ENCODE measurements at regions not wholly inside any gene's neighbourhood (a gene's known extent, or its start where the extent isn't known, plus 50 kb on each side); places are given as distances from the start of the nearest gene placed in this dataset.
"Not testable (repeated sequence)": the region's sequence is repeated elsewhere in the genome, so short reads cannot be mapped to it uniquely, and the experiment has no call there.

DNA sequence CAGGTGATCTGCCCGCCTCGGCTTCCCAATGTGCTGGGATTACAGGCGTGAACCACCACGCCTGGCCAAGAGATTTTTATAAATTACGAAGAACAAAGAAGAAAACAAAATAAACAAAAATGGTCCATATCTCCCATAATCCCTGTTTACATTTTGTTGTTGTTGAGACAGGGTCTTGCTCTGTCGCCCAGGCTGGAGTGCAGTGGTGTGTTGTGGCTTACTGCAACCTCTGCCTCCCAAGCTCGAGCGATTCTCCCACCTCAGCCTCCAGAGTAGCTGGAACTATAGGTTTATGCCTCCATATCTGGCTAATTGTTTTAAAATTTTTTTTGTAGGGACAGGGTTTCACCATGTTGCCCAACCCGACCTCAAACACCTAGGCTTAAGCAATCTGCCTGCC is 156.1 kb downstream of the ZNF664 start:
- DNase-seq (ENCODE audit: low read depth in 2 of 3, low spot score in 2 of 3): no peak

DNA sequence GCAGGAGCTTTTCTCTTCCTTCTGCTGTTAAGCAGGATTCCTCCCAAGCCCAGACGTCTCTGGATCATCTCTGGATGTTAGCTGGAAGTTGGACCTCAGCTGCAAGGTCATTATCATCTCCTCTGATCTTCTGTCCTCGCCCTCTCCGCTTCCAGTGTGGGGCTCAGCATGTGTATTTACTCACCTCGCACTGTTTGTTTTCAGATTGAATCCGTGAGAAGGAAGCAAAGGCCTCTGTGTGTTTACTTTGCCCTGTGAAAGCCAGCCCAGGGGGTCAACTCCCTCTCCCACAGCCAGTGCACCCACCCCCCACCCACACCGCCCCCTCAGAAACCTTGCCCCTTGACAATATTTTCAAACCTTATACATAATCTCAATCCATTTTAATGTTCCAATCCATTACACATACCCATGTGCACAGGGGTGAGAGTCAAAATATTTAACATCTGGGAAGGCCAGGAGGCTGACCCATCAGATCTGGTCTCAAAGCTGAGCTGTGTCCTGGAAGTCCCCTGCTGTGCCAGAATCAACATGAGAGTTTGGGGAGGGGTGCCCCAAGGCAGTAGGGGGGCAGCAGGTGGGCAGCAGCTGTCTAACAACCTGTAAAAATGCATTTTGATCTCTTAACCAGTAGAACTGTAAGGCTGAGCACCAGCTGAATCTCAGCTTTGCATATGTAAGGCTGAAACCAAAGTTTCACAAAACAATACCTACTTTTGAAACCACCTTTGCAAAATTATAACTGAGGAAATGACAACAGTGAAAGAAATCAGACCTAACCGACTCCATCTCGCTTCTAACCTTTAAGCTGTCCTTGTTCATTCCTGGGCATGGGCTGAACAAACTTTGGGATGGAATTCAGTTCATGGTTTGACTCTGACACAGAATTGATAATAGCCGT is 157.9 kb downstream of the ZNF664 start:
- no peak for DNase-seq (ENCODE audit: low read depth in 2 of 3, low spot score in 2 of 3)

DNA sequence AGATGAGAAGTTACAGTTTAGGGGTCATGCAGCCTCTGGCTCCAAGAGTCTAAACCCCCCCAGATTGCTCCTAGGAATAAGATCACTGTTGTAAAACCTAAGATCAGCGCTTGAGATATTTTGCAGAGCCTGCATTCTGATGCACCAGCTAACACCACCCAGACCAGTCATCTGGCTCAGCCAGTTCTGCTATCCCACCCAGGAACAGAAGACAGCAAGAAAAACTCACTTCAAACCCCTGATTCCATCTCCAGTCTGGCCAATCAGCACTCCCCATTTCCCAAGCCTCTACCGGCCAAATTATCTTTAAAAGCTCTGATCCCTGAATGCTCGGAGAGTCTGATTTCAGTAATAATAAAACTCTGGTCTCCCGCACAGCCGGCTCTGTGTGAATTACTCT is 158.6 kb downstream of the ZNF664 start:
- DNase-seq (ENCODE audit: low read depth in 2 of 3, low spot score in 2 of 3): no peak

GRCh38 chr12:124132530-124132929 is 159.5 kb downstream of the ZNF664 start:
- DNase-seq (ENCODE audit: low read depth in 2 of 3, low spot score in 2 of 3): no peak

DNA sequence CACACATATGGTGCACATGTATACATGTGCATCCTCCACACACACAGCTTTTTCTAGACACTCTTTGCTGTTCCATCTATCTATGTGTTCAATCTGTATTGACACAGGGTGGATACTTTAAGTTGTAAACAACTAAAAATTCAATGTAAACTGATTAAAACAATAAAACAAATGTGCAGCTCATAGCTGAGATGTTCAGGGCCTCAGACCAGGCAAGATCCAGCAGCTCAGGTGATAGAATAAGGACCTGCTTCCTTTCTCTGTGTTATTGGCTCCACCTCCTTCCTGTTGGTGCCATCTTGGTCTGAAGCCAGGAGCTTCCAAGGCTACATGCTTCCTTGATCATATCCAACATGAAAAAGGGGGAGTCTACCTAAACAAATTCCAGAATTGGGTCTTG is 158.1 kb upstream of the RFLNA start:
- no peak for DNase-seq (ENCODE audit: low read depth in 2 of 3, low spot score in 2 of 3)

DNA sequence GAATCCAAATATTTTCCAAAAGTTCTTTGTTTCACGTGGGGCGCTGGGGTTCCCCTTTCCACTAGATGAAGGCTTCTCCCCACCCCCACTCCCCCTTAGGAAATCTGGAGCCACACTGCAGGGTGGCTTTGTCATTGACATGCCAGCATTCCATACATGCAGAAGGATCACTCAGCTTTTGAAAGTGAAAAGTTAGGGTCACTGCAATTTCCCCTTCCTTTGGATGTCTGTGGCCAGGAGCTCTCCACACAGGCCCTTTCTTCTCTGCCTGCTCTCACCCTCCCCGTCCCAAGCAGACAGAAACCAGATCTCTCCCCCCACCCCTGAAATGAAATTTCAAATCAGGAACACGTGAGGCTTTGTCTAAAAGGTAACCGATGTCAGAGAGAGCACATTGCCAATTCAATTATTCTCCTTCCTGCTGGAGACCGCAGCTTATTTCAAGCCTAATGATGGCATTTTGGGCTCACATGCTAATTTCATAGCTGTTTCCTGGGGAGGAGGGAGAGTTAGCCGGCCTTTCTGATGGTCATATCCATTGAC is 153.9 kb upstream of the RFLNA start:
- DNase-seq (ENCODE audit: low read depth in 2 of 3, low spot score in 2 of 3): no peak

GRCh38 chr12:124141611-124142010 is 153.3 kb upstream of the RFLNA start:
- not testable (repeated sequence) for DNase-seq (ENCODE audit: low read depth in 2 of 3, low spot score in 2 of 3)

GRCh38 chr12:124142395-124143035 is 152.4 kb upstream of the RFLNA start:
- no peak for DNase-seq (ENCODE audit: low read depth in 2 of 3, low spot score in 2 of 3)

DNA sequence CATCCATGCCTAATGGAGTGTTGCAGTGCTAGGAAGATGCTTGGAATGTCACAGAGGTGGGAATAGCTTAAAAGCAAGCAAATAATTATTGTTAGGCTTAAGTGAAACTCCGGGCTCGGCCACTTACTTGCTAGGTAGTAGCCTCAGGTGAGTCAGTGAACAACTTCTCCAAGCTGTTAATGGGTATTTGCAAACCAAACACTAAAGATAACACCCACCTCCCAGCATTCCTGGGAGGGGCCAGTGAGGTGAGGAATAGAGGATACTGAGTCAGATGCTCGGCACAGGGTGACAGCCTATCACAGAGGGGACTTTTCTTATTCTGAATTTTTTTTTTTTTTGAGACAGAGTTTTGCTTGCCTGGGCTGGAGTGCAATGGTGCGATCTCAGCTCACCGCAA is 151.2 kb upstream of the RFLNA start:
- DNase-seq (ENCODE audit: low read depth in 2 of 3, low spot score in 2 of 3): no peak

- DNase-seq (ENCODE audit: low read depth in 2 of 3, low spot score in 2 of 3): no peak
These were observed 150.2 kb upstream of the RFLNA start for GRCh38 chr12:124144531-124145194.

DNA sequence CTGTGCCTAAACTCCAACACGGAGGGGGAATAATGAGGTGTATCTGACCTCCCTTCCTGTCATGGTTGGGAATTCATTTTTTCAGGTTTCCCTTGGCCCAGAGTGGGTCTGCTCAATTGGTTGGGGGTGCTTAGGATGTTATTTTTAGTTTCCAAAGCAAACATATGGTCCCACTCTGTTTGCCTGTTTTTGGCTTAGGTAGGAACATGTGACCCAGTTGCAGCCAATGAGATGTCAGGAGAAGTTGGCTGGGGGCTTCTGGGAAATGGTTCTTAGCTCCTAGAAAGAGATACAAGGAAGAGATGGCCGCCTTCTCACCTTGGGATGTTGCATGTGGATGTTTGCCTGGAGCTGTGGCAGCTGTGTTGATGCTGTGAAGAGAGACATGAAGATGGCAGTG is 147.9 kb upstream of the RFLNA start:
- DNase-seq (ENCODE audit: low read depth in 2 of 3, low spot score in 2 of 3): no peak

DNA sequence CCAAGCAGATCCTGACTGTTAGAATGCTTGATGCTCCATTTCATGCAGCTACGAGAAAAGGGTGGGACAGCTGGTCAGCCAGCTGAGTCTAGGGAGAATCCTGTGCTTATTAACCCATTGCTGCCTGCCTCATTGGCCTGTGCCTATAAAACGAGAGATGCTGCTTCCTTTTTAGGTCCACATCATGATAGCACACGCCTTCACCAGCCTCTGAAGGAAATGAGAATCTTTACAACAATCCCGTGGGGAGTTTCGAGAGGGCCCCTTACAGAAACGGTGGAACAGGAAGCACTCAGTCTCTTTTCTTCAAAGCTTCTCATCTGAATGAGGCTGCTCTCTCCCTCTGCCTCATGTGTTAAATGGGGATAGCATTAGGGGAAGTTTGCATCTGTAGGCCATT is 147.3 kb upstream of the RFLNA start:
- no peak for DNase-seq (ENCODE audit: low read depth in 2 of 3, low spot score in 2 of 3)

DNA sequence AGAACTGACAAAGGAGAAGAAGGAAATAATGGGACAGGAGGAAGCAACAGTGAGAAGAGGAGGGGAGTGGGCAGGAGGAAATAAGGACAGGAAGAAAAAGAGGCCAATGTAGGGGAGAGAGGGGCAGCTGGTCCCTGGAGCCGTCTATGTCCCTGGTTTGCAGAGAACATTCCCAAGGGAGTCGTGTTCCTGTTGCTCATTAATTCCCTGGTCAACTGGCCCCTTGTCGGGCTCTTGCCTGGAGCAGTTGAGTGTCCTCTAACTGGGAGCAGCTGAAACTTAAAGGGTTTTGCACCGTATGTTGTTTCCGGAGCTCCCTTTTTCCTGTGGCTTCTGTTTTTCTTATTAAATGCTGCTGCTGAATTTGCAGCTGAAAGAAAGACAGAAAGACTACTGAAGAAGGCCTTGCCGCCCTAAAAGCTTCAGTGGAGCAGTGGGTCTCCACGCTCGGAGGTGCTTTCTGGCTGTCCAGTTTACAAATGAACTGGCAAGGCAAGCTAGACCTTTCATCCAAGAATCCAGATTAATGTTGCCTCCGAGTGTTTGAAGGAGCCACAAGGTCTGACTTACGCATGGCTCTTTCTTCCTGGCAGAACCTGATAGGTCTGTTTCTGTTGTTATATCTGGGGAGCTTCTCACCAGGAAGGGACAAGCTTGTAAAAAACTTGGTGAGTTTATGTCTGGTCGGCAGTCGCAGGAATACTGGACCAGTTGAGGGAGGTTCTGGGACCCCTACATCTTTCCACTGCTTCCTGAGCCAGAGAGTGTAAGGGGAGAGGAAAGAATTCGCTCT is 146.2 kb upstream of the RFLNA start:
- no peak for DNase-seq (ENCODE audit: low read depth in 2 of 3, low spot score in 2 of 3)

DNA sequence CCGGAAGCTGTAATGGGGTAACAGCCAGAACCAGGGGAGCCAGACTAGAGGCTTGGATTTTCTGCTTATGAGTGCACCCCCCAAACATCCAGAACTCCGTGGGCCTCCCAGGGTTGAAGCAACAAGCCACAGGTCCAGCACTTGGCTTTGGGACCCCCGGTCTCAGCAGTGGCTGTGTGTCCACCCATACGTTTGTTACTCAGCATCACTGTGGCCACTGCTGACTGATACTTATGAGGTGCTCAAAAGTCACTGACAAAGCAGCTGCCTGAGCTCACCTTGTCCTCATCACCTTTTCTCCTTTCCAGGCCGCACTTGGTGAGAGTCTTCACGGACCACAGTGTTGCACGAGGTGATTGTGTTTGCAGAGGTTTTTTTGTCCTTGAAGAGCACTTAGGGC is 145.6 kb upstream of the RFLNA start:
- no peak for DNase-seq (ENCODE audit: low read depth in 2 of 3, low spot score in 2 of 3)

GRCh38 chr12:124150168-124150567 is 144.7 kb upstream of the RFLNA start:
- DNase-seq (ENCODE audit: low read depth in 2 of 3, low spot score in 2 of 3): no peak

- DNase-seq (ENCODE audit: low read depth in 2 of 3, low spot score in 2 of 3): no peak
These were observed 143.3 kb upstream of the RFLNA start for GRCh38 chr12:124151583-124151982.

GRCh38 chr12:124152731-124153130 is 142.2 kb upstream of the RFLNA start:
- DNase-seq (ENCODE audit: low read depth in 2 of 3, low spot score in 2 of 3): no peak

DNA sequence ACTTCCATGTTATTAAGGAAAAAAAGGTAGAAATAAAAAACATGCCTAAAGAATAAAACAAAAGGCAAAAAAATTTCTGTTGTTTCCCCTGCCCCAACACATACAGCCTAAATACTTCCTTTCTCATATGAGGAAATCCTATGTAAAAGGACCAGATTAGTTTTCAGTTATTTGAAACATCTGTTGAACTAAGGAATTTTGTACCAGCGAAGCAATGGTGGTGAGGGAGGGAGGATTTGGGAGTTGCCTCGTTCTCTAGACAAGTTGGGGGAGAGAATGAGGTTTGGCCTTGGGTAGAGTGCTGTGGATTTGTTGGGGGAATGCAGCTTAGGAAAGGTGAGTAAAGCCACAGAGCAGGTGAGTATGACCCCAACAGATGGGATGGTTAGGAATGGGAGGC is 141.5 kb upstream of the RFLNA start:
- DNase-seq (ENCODE audit: low read depth in 2 of 3, low spot score in 2 of 3): no peak

- no peak for DNase-seq (ENCODE audit: low read depth in 2 of 3, low spot score in 2 of 3)
These were observed 137.5 kb upstream of the RFLNA start for GRCh38 chr12:124157406-124157805.

DNA sequence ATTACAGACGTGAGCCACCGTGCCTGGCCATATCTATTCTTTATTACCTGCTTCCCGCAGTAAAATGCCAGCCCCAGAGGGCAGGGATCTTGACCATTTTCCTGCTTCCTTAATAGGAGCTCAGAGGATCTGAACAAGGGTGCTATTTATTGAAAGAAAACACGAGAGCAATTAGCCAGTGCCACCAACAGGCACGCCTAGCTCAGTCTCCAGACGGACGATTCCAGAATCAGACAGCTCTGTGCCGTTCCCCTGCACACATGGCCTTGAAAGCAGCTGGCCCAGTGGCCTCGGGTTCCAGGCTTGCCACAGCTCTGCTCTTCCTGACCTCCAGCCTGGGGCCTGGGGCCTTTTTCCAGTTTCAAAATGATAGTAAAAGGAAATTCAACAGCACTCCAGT is 135.2 kb upstream of the RFLNA start:
- no peak for DNase-seq (ENCODE audit: low read depth in 2 of 3, low spot score in 2 of 3)

- no peak for DNase-seq (ENCODE audit: low read depth in 2 of 3, low spot score in 2 of 3)
These were observed 134.7 kb upstream of the RFLNA start for GRCh38 chr12:124160097-124160756.
